HL-60 (cell line): ENCODE measurements at regions not wholly inside any gene's neighbourhood (a gene's known extent, or its start where the extent isn't known, plus 50 kb on each side); places are given as distances from the start of the nearest gene placed in this dataset.

Experiments
- CTCF ChIP-seq: IDR thresholded peaks from one replicate; pipeline ENCODE4 v1.5.1; 2011; ENCODE audit warnings: low read length, control low read depth, inconsistent platforms; ENCODE audit not compliant: insufficient read depth
- POLR2AphosphoS5 ChIP-seq: IDR thresholded peaks from 2 replicates; pipeline ENCODE4 v1.6.1; 2012; ENCODE audit warnings: low read depth
- REST ChIP-seq: IDR thresholded peaks from 2 replicates; pipeline ENCODE4 v1.6.1; 2012; ENCODE audit warnings: low read depth; ENCODE audit not compliant: insufficient replicate concordance

- TF ChIP-seq CTCF, result no peak
- no peak for TF ChIP-seq REST
- no peak for TF ChIP-seq POLR2AphosphoS5
These were observed 173.4 kb downstream of the MIAT start for GRCh38 chr22:26830837-26831236.
